GM23338 (cell line): ENCODE measurements at regions not wholly inside any gene's neighbourhood (a gene's known extent, or its start where the extent isn't known, plus 50 kb on each side); places are given as distances from the start of the nearest gene placed in this dataset.

Experiments
- CREB1 ChIP-seq: fragments of 250-450 bp; sonication (Bioruptor Pico); IDR thresholded peaks from 2 replicates; pipeline ENCODE4 v1.5.0; 2020; ENCODE audit warnings: low read depth, mild to moderate bottlenecking, moderate library complexity
- EZH2 ChIP-seq: fragments of 200-600 bp; sonication (generic); IDR thresholded peaks from one replicate; pipeline ENCODE4 v1.8.0; 2017; ENCODE audit warnings: antibody characterized with exemption, mild to moderate bottlenecking, low read depth; ENCODE audit not compliant: unreplicated experiment
- EZH2phosphoT487 ChIP-seq: fragments of 200-600 bp; sonication (generic); IDR thresholded peaks from one replicate; pipeline ENCODE4 v1.8.1; 2018; ENCODE audit warnings: antibody characterized with exemption; ENCODE audit not compliant: unreplicated experiment
- POLR2AphosphoS5 ChIP-seq: IDR thresholded peaks from 2 replicates; pipeline ENCODE4 v1.6.1; 2016; ENCODE audit warnings: antibody characterized with exemption, low read depth
- ZNF114 ChIP-seq: fragments of 250-450 bp; sonication (Bioruptor Pico); IDR thresholded peaks from 2 replicates; pipeline ENCODE4 v1.5.0; 2020; ENCODE audit warnings: mild to moderate bottlenecking, moderate library complexity
- TF ChIP-seq, protein P1 (sequence below): IDR thresholded peaks from one replicate; pipeline ENCODE4 v1.6.1; 2018; ENCODE audit warnings: antibody characterized with exemption; ENCODE audit not compliant: unreplicated experiment
- TF ChIP-seq, protein P2 (sequence below), 2 experiments: fragments of 200-600 bp in 1 of 2; sonication (generic) in 1 of 2; conservative IDR thresholded peaks; 2 replicates each; pipeline versions ENCODE4 v1.5.1 to v1.6.1; 2016 to 2017; ENCODE audit warnings: antibody characterized with exemption in 2 of 2, low read depth in 2 of 2, mild to moderate bottlenecking in 2 of 2, moderate library complexity in 1 of 2
- TF ChIP-seq, protein P3 (sequence below): fragments of 250-450 bp; sonication (Bioruptor Pico); IDR thresholded peaks from 2 replicates; pipeline ENCODE4 v1.5.0; 2020; ENCODE audit warnings: mild to moderate bottlenecking, moderate library complexity

DNA sequence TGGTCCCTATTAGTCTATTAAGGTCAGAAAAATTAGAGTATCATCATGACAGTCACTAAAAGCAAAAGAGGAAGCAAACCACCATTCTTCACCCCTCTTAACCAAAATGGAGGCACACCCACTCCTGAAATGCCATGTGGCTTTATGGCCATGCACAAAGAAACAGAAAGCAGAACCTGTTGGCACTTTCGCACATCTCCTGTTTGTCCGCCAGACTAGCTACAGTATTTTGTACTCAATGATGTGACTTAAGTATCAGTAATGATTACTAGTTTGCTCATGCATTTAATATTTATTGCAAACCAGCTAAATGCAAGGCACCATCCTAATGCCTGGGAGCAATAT is 70.2 kb upstream of the GNAO1 start:
- TF ChIP-seq, protein P1, sequence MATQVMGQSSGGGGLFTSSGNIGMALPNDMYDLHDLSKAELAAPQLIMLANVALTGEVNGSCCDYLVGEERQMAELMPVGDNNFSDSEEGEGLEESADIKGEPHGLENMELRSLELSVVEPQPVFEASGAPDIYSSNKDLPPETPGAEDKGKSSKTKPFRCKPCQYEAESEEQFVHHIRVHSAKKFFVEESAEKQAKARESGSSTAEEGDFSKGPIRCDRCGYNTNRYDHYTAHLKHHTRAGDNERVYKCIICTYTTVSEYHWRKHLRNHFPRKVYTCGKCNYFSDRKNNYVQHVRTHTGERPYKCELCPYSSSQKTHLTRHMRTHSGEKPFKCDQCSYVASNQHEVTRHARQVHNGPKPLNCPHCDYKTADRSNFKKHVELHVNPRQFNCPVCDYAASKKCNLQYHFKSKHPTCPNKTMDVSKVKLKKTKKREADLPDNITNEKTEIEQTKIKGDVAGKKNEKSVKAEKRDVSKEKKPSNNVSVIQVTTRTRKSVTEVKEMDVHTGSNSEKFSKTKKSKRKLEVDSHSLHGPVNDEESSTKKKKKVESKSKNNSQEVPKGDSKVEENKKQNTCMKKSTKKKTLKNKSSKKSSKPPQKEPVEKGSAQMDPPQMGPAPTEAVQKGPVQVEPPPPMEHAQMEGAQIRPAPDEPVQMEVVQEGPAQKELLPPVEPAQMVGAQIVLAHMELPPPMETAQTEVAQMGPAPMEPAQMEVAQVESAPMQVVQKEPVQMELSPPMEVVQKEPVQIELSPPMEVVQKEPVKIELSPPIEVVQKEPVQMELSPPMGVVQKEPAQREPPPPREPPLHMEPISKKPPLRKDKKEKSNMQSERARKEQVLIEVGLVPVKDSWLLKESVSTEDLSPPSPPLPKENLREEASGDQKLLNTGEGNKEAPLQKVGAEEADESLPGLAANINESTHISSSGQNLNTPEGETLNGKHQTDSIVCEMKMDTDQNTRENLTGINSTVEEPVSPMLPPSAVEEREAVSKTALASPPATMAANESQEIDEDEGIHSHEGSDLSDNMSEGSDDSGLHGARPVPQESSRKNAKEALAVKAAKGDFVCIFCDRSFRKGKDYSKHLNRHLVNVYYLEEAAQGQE = no peak
- TF ChIP-seq POLR2AphosphoS5 (no peak), EZH2phosphoT487 (no peak), EZH2 (no peak), CREB1 (CRISPR knock-in tag) (no peak), ZNF114 (no peak)
- TF ChIP-seq, protein P2, sequence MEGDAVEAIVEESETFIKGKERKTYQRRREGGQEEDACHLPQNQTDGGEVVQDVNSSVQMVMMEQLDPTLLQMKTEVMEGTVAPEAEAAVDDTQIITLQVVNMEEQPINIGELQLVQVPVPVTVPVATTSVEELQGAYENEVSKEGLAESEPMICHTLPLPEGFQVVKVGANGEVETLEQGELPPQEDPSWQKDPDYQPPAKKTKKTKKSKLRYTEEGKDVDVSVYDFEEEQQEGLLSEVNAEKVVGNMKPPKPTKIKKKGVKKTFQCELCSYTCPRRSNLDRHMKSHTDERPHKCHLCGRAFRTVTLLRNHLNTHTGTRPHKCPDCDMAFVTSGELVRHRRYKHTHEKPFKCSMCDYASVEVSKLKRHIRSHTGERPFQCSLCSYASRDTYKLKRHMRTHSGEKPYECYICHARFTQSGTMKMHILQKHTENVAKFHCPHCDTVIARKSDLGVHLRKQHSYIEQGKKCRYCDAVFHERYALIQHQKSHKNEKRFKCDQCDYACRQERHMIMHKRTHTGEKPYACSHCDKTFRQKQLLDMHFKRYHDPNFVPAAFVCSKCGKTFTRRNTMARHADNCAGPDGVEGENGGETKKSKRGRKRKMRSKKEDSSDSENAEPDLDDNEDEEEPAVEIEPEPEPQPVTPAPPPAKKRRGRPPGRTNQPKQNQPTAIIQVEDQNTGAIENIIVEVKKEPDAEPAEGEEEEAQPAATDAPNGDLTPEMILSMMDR (conservative IDR thresholded peaks at IDR 0.05; ENCODE audit: low read depth in 2 of 2) = no peak
- TF ChIP-seq, protein P3, sequence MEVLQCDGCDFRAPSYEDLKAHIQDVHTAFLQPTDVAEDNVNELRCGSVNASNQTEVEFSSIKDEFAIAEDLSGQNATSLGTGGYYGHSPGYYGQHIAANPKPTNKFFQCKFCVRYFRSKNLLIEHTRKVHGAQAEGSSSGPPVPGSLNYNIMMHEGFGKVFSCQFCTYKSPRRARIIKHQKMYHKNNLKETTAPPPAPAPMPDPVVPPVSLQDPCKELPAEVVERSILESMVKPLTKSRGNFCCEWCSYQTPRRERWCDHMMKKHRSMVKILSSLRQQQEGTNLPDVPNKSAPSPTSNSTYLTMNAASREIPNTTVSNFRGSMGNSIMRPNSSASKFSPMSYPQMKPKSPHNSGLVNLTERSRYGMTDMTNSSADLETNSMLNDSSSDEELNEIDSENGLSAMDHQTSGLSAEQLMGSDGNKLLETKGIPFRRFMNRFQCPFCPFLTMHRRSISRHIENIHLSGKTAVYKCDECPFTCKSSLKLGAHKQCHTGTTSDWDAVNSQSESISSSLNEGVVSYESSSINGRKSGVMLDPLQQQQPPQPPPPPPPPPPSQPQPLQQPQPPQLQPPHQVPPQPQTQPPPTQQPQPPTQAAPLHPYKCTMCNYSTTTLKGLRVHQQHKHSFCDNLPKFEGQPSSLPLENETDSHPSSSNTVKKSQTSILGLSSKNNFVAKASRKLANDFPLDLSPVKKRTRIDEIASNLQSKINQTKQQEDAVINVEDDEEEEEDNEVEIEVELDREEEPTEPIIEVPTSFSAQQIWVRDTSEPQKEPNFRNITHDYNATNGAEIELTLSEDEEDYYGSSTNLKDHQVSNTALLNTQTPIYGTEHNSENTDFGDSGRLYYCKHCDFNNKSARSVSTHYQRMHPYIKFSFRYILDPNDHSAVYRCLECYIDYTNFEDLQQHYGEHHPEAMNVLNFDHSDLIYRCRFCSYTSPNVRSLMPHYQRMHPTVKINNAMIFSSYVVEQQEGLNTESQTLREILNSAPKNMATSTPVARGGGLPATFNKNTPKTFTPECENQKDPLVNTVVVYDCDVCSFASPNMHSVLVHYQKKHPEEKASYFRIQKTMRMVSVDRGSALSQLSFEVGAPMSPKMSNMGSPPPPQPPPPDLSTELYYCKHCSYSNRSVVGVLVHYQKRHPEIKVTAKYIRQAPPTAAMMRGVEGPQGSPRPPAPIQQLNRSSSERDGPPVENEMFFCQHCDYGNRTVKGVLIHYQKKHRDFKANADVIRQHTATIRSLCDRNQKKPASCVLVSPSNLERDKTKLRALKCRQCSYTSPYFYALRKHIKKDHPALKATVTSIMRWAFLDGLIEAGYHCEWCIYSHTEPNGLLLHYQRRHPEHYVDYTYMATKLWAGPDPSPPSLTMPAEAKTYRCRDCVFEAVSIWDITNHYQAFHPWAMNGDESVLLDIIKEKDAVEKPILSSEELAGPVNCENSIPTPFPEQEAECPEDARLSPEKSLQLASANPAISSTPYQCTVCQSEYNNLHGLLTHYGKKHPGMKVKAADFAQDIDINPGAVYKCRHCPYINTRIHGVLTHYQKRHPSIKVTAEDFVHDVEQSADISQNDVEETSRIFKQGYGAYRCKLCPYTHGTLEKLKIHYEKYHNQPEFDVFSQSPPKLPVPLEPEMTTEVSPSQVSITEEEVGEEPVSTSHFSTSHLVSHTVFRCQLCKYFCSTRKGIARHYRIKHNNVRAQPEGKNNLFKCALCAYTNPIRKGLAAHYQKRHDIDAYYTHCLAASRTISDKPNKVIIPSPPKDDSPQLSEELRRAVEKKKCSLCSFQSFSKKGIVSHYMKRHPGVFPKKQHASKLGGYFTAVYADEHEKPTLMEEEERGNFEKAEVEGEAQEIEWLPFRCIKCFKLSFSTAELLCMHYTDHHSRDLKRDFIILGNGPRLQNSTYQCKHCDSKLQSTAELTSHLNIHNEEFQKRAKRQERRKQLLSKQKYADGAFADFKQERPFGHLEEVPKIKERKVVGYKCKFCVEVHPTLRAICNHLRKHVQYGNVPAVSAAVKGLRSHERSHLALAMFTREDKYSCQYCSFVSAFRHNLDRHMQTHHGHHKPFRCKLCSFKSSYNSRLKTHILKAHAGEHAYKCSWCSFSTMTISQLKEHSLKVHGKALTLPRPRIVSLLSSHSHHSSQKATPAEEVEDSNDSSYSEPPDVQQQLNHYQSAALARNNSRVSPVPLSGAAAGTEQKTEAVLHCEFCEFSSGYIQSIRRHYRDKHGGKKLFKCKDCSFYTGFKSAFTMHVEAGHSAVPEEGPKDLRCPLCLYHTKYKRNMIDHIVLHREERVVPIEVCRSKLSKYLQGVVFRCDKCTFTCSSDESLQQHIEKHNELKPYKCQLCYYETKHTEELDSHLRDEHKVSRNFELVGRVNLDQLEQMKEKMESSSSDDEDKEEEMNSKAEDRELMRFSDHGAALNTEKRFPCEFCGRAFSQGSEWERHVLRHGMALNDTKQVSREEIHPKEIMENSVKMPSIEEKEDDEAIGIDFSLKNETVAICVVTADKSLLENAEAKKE (CRISPR knock-in tag) = no peak
